Transverse colon (tissue), 4 donors: ENCODE measurements at regions not wholly inside any gene's neighbourhood (a gene's known extent, or its start where the extent isn't known, plus 50 kb on each side); places are given as distances from the start of the nearest gene placed in this dataset.
"Not testable (repeated sequence)": the region's sequence is repeated elsewhere in the genome, so short reads cannot be mapped to it uniquely, and the experiment has no call there.

Experiments used
- POLR2AphosphoS5 ChIP-seq, 3 donors: sonication (generic); formaldehyde crosslinking; IDR thresholded peaks; one replicate each; pipeline ENCODE4 v1.6.1; 2016; ENCODE audit warnings: antibody characterized with exemption in 3 of 3
- TF ChIP-seq, protein P1 (sequence below), 5 experiments: fragments of 200-600 bp in 3 of 5; fragments of 450-650 bp in 2 of 5; sonication (generic) in 3 of 5; IDR thresholded peaks; 1 replicate in 2 of 5; 2 replicates in 3 of 5; pipeline ENCODE4 v1.5.1; 2016 to 2017; ENCODE audit warnings: antibody characterized with exemption in 5 of 5, inconsistent platforms in 3 of 5, mild to moderate bottlenecking in 2 of 5, moderate library complexity in 1 of 5

DNA sequence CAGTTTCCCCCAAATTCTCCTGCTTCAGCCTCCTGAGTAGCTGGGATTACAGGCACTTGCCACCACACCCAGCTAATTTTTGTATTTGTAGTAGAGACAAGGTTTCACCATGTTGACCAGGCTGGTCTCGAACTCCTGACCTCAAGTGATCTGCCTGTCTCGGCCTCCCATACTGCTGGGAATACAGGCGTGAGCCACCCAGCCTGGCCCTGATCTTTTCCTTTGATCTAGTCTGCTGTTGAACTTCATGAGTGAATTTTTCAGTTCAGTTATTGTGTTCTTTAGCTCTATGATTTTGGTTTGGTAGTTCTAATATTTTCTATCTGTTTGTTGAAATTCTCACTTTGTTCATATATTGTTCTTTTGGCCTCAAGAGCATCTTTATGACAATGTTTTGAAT lies 83.4 kb upstream of the RAP2C start:
- TF ChIP-seq, protein P1, sequence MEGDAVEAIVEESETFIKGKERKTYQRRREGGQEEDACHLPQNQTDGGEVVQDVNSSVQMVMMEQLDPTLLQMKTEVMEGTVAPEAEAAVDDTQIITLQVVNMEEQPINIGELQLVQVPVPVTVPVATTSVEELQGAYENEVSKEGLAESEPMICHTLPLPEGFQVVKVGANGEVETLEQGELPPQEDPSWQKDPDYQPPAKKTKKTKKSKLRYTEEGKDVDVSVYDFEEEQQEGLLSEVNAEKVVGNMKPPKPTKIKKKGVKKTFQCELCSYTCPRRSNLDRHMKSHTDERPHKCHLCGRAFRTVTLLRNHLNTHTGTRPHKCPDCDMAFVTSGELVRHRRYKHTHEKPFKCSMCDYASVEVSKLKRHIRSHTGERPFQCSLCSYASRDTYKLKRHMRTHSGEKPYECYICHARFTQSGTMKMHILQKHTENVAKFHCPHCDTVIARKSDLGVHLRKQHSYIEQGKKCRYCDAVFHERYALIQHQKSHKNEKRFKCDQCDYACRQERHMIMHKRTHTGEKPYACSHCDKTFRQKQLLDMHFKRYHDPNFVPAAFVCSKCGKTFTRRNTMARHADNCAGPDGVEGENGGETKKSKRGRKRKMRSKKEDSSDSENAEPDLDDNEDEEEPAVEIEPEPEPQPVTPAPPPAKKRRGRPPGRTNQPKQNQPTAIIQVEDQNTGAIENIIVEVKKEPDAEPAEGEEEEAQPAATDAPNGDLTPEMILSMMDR (IDR thresholded peaks at IDR 0.05), result not testable (repeated sequence)
- not testable (repeated sequence) for TF ChIP-seq POLR2AphosphoS5 (IDR thresholded peaks at IDR 0.05)
